DOHH2 (cell line): ENCODE measurements at regions not wholly inside any gene's neighbourhood (a gene's known extent, or its start where the extent isn't known, plus 50 kb on each side); places are given as distances from the start of the nearest gene placed in this dataset.

Experiments
- H3F3A ChIP-seq: fragments of 200-600 bp; sonication (generic), shearing (Covaris generic); 2 replicates; pipeline ENCODE4 v1.6.0; 2016; ENCODE audit warnings: antibody characterized with exemption, mild to moderate bottlenecking; ENCODE audit not compliant: control insufficient read depth, insufficient read depth
- H3K27ac ChIP-seq: fragments of 200-600 bp; sonication (generic); 2 replicates; pipeline ENCODE4 v1.5.1; 2014; ENCODE audit warnings: low read depth, mild to moderate bottlenecking, low read length, moderate library complexity
- H3K27me3 ChIP-seq: fragments of 200-600 bp; sonication (generic); 2 replicates; pipeline ENCODE4 v1.6.1; 2014; ENCODE audit warnings: mild to moderate bottlenecking, low read length, mixed read lengths; ENCODE audit not compliant: control insufficient read depth
- H3K36me3 ChIP-seq: fragments of 200-600 bp; sonication (generic); 2 replicates; pipeline ENCODE4 v1.6.1; 2014; ENCODE audit warnings: mild to moderate bottlenecking, low read length, moderate library complexity, mixed read lengths; ENCODE audit not compliant: control insufficient read depth
- H3K4me1 ChIP-seq: fragments of 200-600 bp; sonication (generic); 2 replicates; pipeline ENCODE4 v1.6.1; 2014; ENCODE audit warnings: mild to moderate bottlenecking, low read length, mixed read lengths; ENCODE audit not compliant: control insufficient read depth
- H3K4me2 ChIP-seq: fragments of 200-600 bp; sonication (generic); 2 replicates; pipeline ENCODE4 v1.6.0; 2014; ENCODE audit warnings: mild to moderate bottlenecking, low read length, moderate library complexity
- H3K4me3 ChIP-seq: fragments of 200-600 bp; sonication (generic); 2 replicates; pipeline ENCODE4 v1.5.1; 2014; ENCODE audit warnings: mild to moderate bottlenecking, low read length, mixed read lengths
- H3K79me2 ChIP-seq: fragments of 200-600 bp; sonication (generic); 2 replicates; pipeline ENCODE4 v1.6.1; 2014; ENCODE audit warnings: mild to moderate bottlenecking, low read length, mixed read lengths; ENCODE audit not compliant: control insufficient read depth
- H3K9me2 ChIP-seq: fragments of 200-600 bp; sonication (generic); replicated peaks from 2 replicates; pipeline ENCODE4 v1.6.1; 2014; ENCODE audit warnings: mild to moderate bottlenecking, low read length, mixed read lengths; ENCODE audit not compliant: control insufficient read depth
- H3K9me3 ChIP-seq: fragments of 200-600 bp; sonication (generic); 2 replicates; pipeline ENCODE4 v1.6.1; 2014; ENCODE audit warnings: antibody characterized with exemption, low read length, mixed read lengths; ENCODE audit not compliant: control insufficient read depth, insufficient read depth
- H4K20me1 ChIP-seq: fragments of 200-600 bp; sonication (generic); 2 replicates; pipeline ENCODE4 v1.6.0; 2014; ENCODE audit warnings: low read depth, mild to moderate bottlenecking, antibody characterized with exemption, low read length, moderate library complexity; ENCODE audit not compliant: control insufficient read depth, insufficient read depth
- CTCF ChIP-seq: fragments of 200-600 bp; sonication (generic); IDR thresholded peaks from one replicate; pipeline ENCODE4 v1.5.1; 2014; ENCODE audit warnings: antibody characterized with exemption, mild to moderate bottlenecking, low read depth, low read length; ENCODE audit not compliant: poor library complexity, severe bottlenecking
- EZH2phosphoT487 ChIP-seq: fragments of 200-600 bp; sonication (generic); IDR thresholded peaks from 2 replicates; pipeline ENCODE4 v1.6.1; 2017; ENCODE audit warnings: borderline replicate concordance, mild to moderate bottlenecking, antibody characterized with exemption, low read length, moderate library complexity, mixed read lengths

DNA sequence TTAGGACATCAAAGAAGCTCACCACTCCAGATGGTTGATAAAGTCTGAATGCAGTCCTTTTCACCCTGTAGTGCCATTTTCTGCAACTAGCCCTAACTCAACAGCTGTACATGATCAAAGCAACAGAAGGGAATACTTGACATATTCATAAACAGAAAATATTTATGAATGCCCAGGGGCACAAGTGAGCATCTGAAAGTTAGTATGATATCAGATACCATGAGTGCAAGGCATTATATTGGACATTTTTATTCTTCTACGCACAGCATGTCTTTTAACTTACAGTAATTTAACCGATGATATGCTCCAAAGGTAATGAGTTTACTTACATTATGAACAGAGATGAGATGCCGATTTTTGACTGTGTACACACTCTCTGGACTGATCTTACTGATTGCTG is 142.0 kb downstream of the MCHR2 start:
- no peak for TF ChIP-seq EZH2phosphoT487
- no peak for TF ChIP-seq CTCF
- H3K27ac ChIP-seq, result no peak overlapping the region
- H3K36me3 ChIP-seq, result no peaks in the 10 kb centered on the region
- no peaks in the 10 kb centered on the region for H3K79me2 ChIP-seq
- no peaks in the 10 kb centered on the region for H3F3A ChIP-seq
- H3K9me3 ChIP-seq, result no peaks in the 10 kb centered on the region
- H3K4me2 ChIP-seq, result no peak overlapping the region
- H3K27me3 ChIP-seq, result 0 out of 2 replicates have a peak, but pooled peaks cover 2% of the 10 kb centered on the region
- no peak overlapping the region for H3K4me3 ChIP-seq
- no peaks in the 10 kb centered on the region for H4K20me1 ChIP-seq
- no peaks in the 10 kb centered on the region for H3K9me2 ChIP-seq
- H3K4me1 ChIP-seq, result no peaks in the 10 kb centered on the region

DNA sequence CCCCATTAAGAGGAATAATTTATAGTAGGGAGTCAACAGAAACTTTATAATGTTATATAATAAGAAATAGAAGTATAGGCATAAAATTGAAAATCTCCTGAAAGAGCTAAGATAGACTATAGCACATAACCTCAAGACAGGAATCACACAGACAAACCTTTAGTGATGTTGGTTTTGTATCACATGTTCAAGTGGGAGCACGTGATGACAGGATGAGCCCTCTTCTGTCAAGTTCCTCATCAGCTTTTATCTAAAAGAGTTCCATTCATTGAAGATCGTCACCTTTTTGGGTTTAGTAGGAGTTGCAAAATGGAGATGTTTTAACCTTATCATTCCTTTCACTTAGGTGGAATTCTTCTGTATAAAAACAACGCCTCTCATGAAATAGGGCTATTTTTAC is 127.0 kb downstream of the MCHR2 start:
- no peaks in the 10 kb centered on the region for H3K9me2 ChIP-seq
- H3K79me2 ChIP-seq, result no peaks in the 10 kb centered on the region
- no peaks in the 10 kb centered on the region for H3K9me3 ChIP-seq
- H3F3A ChIP-seq, result no peaks in the 10 kb centered on the region
- H3K36me3 ChIP-seq, result no peaks in the 10 kb centered on the region
- H3K4me3 ChIP-seq, result no peak overlapping the region
- peaks cover 36% of the 10 kb centered on the region for H3K27me3 ChIP-seq
- H3K4me1 ChIP-seq, result peaks cover 4% of the 10 kb centered on the region
- no peak for TF ChIP-seq EZH2phosphoT487
- TF ChIP-seq CTCF, result no peak
- H3K27ac ChIP-seq, result no peak overlapping the region
- no peaks in the 10 kb centered on the region for H4K20me1 ChIP-seq
- H3K4me2 ChIP-seq, result no peak overlapping the region

DNA sequence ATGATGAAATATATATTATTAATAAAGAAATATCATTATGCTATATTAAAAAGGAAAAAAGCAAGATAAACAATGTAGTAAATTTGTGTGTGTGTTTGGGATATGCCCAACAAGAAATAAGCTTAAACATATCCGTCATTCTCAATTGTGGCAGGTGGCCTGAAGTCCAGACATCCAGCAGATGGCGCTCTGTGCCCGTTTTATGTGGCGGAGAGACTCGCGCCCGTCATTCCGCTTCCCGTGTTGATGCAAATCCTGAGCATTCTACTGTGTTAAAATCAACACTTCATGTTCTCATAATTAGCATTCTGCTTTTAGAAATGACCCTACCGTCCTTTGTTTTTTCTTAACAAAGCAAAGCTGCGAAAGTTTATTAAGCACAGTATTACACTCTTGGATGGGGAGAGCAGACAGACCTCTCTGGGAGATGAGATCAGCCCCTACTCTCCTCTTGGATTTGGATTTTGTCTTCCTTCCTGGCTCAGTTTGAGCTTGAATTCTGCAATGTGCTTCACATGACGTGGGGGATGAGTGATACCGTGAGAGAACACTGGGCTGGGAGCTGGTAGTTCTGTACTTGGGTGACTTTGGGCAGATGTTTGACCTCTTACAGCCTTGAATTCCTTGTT is 125.8 kb downstream of the MCHR2 start:
- Histone ChIP-seq H3K79me2 (no peaks in the 10 kb centered on the region), H3K36me3 (no peaks in the 10 kb centered on the region), H3K4me2 (peak overlapping the region; percentile 55), H4K20me1 (no peaks in the 10 kb centered on the region), H3K4me1 (peaks cover 4% of the 10 kb centered on the region), H3K4me3 (peak overlapping the region; percentile 39; the same call in 1 of the 2 replicates), H3F3A (no peaks in the 10 kb centered on the region), H3K27me3 (peaks cover 37% of the 10 kb centered on the region), H3K9me2 (no peaks in the 10 kb centered on the region), H3K27ac (no peak overlapping the region), H3K9me3 (no peaks in the 10 kb centered on the region)
- TF ChIP-seq EZH2phosphoT487 (no peak), CTCF (peak; percentile 82)
